Smooth muscle cell (in vitro differentiated cells): ENCODE measurements at regions not wholly inside any gene's neighbourhood (a gene's known extent, or its start where the extent isn't known, plus 50 kb on each side); places are given as distances from the start of the nearest gene placed in this dataset.

ENCODE experiments used
- DNase-seq: peaks from one replicate; lab custom pipeline; 2025; ENCODE audit not compliant: unreplicated experiment; lab: John Stamatoyannopoulos, UW
- H2AFZ ChIP-seq: fragments of 200-600 bp; sonication (generic); 2 replicates; pipeline ENCODE4 v1.6.0; 2016; ENCODE audit warnings: antibody characterized with exemption, low read depth, mild to moderate bottlenecking
- H3F3A ChIP-seq: fragments of 200-600 bp; sonication (generic); 2 replicates; pipeline ENCODE4 v1.6.0; 2017; ENCODE audit warnings: antibody characterized with exemption, low read depth
- H3K27ac ChIP-seq: fragments of 200-600 bp; sonication (generic); 2 replicates; pipeline ENCODE4 v1.5.1; 2016; ENCODE audit warnings: low read depth, mild to moderate bottlenecking
- H3K27me3 ChIP-seq: fragments of 200-600 bp; sonication (generic); 2 replicates; pipeline ENCODE4 v1.6.1; 2016; ENCODE audit warnings: low read depth, mild to moderate bottlenecking
- H3K36me3 ChIP-seq: fragments of 200-600 bp; sonication (generic); 2 replicates; pipeline ENCODE4 v1.5.1; 2016; ENCODE audit warnings: low read depth
- H3K4me1 ChIP-seq: fragments of 200-600 bp; sonication (generic); 2 replicates; pipeline ENCODE4 v1.5.1; 2016; ENCODE audit warnings: low read depth
- H3K4me2 ChIP-seq: fragments of 200-600 bp; sonication (generic); 2 replicates; pipeline ENCODE4 v1.6.0; 2016; ENCODE audit warnings: mild to moderate bottlenecking
- H3K4me3 ChIP-seq: fragments of 200-600 bp; sonication (generic); 2 replicates; pipeline ENCODE4 v1.5.1; 2016; ENCODE audit warnings: mild to moderate bottlenecking
- H3K79me2 ChIP-seq: fragments of 200-600 bp; sonication (generic); 2 replicates; pipeline ENCODE4 v1.6.0; 2016; ENCODE audit warnings: low read depth, mild to moderate bottlenecking
- H3K9ac ChIP-seq: fragments of 200-600 bp; sonication (generic); 2 replicates; pipeline ENCODE4 v1.6.0; 2016; ENCODE audit warnings: low read depth
- H3K9me3 ChIP-seq: fragments of 200-600 bp; sonication (generic); replicated peaks from 2 replicates; pipeline ENCODE4 v1.5.1; 2016; ENCODE audit warnings: low read depth
- H4K20me1 ChIP-seq: fragments of 200-600 bp; sonication (generic); 2 replicates; pipeline ENCODE4 v1.6.0; 2016; ENCODE audit warnings: low read depth
- CTCF ChIP-seq: fragments of 200-600 bp; sonication (generic); IDR thresholded peaks from 2 replicates; pipeline ENCODE4 v1.5.1; 2017; ENCODE audit warnings: borderline replicate concordance, mild to moderate bottlenecking, antibody characterized with exemption; ENCODE audit not compliant: insufficient read depth, poor library complexity, severe bottlenecking
- WGBS: methylation state at CpG from one replicate; pipeline ENCODE4 v1.1.7; 2016; ENCODE audit warnings: low lambda C conversion rate; 5-methylcytosine and 5-hydroxymethylcytosine counted together

- no peaks in the 10 kb centered on the region for H3K4me1 ChIP-seq
- no peak overlapping the region for H3K4me2 ChIP-seq
- no peak overlapping the region for H2AFZ ChIP-seq
- no peaks in the 10 kb centered on the region for H3K36me3 ChIP-seq
- H3F3A ChIP-seq = no peaks in the 10 kb centered on the region
- DNase-seq = no peak
- H3K9me3 ChIP-seq = no peaks in the 10 kb centered on the region
- H3K4me3 ChIP-seq = no peak overlapping the region
- H3K9ac ChIP-seq = no peak overlapping the region
- no peak for TF ChIP-seq CTCF
- H3K79me2 ChIP-seq = no peaks in the 10 kb centered on the region
- H3K27me3 ChIP-seq = peaks cover 22% of the 10 kb centered on the region
- no peak overlapping the region for H3K27ac ChIP-seq
- 83% methylated on average over 23 of the region's 23 CpGs for WGBS
- no peaks in the 10 kb centered on the region for H4K20me1 ChIP-seq
These were observed 51.8 kb upstream of the RAPGEF1 start for GRCh38 chr9:131791542-131792254.
